ENCODE measurements at regions not wholly inside any gene's neighbourhood (a gene's known extent, or its start where the extent isn't known, plus 50 kb on each side); places are given as distances from the start of the nearest gene placed in this dataset.

DNA sequence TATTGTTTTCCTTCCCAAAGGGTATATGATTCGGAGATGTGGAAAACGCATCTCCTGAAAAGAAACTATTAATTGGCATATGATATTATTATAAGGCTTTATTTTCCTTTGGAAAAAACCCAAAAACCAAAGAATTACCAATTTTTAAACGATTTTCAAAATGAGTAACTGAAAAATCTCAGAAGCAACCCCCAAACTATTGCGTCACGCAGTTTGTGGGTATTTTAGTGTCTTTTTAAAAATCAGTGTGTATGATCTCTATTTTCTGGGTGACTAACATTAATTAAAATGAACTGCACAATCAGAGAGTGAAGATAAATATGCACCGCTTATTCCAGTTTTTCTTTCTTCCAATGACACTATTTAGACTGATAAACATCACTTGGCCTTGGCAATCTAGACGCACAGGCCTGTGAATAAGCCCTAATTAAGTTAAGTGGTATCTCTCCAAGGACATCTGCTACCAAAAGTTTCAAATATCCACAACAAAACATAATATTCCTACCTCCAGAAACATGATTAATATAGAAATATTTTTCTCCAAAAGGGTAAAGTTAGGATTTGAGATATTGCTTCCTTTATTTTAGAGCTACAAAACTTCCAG lies 511.5 kb upstream of the FAM241A start:
- no peak for DNase-seq

GRCh38 chr4:111635646-111636045 lies 509.6 kb upstream of the FAM241A start:
- no peak for DNase-seq

- no peak for DNase-seq
Observed at GRCh38 chr4:111636961-111637585, 508.2 kb upstream of the FAM241A start.

- DNase-seq = no peak
Observed at GRCh38 chr4:111639120-111639690, 506.0 kb upstream of the FAM241A start.

DNA sequence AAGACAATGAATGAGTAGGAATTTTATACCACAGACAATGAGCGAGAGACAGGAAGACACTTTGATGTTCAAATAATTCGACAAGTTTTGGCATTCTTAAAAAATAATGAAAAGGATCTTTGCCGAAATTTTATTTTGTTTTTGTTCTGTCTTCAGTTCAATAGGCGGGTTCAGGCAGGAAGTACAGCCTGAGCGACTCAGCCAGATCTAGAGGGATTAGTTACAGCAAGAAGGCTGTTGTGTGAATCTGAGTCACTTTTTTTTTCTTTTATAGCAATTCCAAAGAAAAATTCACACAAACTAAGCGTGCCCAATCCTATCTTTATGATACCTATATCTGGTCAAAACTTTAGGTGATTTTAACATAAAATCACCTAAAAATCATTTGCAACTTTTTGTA lies 505.4 kb upstream of the FAM241A start:
- no peak for DNase-seq

GRCh38 chr4:111641813-111642579 lies 503.3 kb upstream of the FAM241A start:
- peak; percentile 75 for DNase-seq

- DNase-seq = no peak
Observed at GRCh38 chr4:111648056-111648455, 497.2 kb upstream of the FAM241A start.

DNA sequence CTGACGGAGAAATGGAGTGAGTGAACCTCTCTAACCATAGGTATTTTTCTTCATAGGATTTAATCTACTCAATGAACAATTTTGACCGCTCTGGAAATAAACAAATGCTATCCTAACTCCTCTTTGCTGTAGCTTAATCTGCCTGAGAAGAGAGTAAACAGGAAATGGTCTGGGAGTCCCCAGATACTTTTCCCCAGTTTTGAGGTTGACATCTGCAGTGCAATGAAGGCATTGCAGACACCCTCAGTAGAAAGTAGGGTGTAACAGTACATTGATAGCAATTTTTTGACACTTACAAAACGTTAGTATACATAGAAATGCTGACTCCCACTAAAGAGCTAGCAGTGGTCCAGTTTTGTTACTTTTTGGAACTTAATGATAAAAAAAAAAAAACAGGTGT lies 495.9 kb upstream of the FAM241A start:
- DNase-seq = no peak

DNA sequence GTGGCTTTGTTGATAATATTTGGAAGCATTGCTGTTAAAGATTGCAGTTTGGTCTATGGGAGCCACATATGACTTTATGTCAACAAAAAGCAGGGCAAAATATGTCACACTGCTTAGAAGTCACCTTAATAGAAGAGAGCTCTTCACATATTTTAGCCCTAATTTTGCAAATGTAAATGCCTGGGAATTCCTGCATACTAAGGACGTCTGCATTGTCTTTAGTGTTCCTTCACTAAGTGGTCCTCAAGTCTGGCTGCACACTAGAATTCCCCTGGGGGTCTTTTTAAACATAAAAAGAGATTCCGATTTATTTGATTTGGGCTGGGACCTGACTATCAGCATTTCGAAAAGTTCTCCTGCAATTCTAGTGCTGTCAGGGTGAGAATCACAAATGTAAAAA lies 495.1 kb upstream of the FAM241A start:
- DNase-seq = no peak

- DNase-seq = no peak
Observed at GRCh38 chr4:111650674-111651086, 494.6 kb upstream of the FAM241A start.

GRCh38 chr4:111652236-111652635 lies 493.0 kb upstream of the FAM241A start:
- no peak for DNase-seq

GRCh38 chr4:111652986-111653385 lies 492.3 kb upstream of the FAM241A start:
- no peak for DNase-seq

DNA sequence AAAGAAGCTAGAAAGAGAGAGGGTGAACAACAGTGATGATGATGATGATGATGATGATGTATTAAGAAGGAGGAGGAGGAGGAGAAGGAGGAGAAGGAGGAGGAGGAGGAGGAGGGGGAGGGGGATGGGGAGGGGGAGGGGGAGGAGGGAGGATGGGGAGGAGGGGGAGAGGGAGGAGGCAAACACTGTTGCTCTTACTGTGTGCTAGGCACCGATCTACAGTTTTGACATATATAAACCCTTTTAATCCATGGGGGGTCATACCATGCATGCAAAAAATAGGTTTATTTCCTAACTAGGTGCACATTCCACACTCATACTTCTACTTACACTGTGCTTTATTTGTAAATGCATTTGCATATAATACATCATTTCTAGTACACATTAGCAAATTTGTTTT lies 482.8 kb upstream of the FAM241A start:
- DNase-seq = no peak

GRCh38 chr4:111664308-111664945 lies 480.8 kb upstream of the FAM241A start:
- DNase-seq = no peak

GRCh38 chr4:111666826-111667360 lies 478.4 kb upstream of the FAM241A start:
- DNase-seq = no peak

DNA sequence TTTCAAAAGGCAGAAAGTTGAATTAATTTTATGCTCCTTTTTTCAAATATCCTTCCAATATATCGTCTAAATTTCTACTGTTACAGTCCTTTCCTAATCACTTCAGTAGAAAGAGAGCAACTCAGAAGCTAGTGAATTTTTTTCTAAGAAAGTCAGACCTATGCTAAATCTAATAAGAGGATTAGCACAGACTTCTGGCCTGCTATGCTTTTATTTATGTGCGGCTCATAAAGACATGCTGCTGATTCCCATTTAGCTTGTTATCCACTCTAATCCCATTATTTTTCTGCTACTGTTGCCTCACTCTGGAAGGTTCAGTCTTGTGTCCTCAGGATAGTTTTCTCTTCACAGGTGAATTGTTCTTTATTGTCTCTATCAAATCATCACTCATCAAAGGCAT lies 473.5 kb upstream of the FAM241A start:
- DNase-seq = no peak

GRCh38 chr4:111675746-111676145 lies 469.5 kb upstream of the FAM241A start:
- no peak for DNase-seq

- DNase-seq = no peak
Observed at GRCh38 chr4:111676533-111676932, 468.7 kb upstream of the FAM241A start.

DNA sequence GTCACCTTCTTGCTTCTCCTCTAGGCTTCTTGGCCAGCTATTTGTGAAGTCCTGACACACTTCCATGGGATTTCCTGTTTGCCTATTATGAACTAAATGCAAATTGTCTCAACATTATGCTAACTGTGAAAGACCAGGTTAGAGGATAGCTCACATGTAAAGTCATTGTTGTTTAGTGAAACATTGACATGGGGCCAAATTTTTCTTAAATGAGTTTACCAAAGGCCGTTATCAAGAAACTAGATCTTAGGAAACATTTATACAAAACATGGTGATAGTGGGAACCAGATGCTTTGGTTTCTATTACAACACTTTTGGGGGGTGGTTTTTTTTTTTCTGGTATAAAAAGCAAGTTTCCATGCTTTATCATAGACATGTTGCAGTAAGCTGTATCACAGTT lies 466.8 kb upstream of the FAM241A start:
- no peak for DNase-seq

DNA sequence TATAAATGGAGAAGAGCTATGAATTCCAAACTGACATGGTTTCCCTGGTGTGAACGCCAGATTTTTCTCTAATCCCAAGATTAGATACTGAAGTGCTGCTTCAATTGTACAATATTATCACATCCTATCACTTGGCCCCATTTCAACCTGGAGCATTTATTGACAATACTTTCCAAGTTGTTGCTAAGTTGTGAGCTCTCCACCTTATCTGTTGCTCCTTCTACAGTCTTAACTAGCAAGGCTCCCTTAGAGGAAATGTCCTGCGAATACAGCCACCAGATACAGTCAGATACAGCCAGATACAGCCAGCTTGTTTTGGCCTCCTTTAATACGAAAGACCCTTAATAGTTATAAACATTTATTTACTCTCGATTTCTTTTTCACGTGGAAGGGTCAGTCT lies 466.3 kb upstream of the FAM241A start:
- DNase-seq = no peak

DNA sequence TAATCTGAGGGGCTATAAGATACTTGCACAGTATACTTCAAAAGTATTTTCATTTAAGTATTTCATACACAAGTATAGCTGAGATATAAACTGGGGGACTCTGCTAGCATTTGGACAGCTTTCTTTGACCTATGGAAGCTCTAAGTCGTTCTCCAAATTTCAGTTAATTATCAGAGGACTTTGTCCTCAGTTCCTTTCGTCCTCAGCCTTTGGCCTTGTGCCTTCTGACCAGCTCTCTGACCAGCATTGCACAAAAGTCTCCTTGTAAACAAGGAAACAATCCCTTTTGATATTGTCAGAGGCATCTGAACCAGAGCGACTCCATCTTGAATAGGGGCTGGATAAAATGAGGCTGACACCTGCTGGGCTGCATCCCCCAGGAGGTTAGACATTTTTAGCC lies 464.0 kb upstream of the FAM241A start:
- DNase-seq = no peak

DNA sequence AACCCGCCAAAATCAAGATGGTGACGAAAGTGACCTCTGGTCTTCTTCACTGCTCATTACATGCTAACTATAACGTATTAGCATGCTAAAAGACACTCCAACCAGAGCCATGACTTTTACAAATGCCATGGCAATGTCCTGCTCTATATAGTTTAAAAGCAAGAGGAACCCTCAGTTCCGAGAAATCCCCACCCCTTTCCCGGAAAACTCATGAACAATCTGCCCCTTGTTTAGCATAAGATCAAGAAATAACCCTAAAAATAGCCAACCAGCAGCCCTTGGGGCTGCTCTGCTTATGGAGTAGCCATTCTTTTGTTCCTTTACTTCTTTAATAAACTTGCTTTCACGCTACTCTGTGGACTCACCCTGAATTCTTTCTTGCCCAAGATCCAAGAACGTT lies 463.5 kb upstream of the FAM241A start:
- no peak for DNase-seq

- DNase-seq = no peak
Observed at GRCh38 chr4:111685205-111685604, 460.0 kb upstream of the FAM241A start.
